Transverse colon (tissue), 4 donors: ENCODE measurements at regions not wholly inside any gene's neighbourhood (a gene's known extent, or its start where the extent isn't known, plus 50 kb on each side); places are given as distances from the start of the nearest gene placed in this dataset.

ENCODE experiments used
- DNase-seq: peaks from one replicate; pipeline ENCODE4 v3.0.0-alpha.2; 2019
- H3K27ac ChIP-seq, 4 donors: fragments of 200-600 bp; sonication (generic); 2 replicates each; pipeline ENCODE4 v1.5.1; 2016 to 2018; ENCODE audit warnings: inconsistent platforms in 4 of 4
- H3K27me3 ChIP-seq: fragments of 200-600 bp; sonication (generic); 2 replicates; pipeline ENCODE4 v1.5.1; 2017; ENCODE audit warnings: inconsistent platforms
- H3K36me3 ChIP-seq, 4 donors: fragments of 200-600 bp; sonication (generic); 2 replicates each; pipeline ENCODE4 v1.5.1; 2017 to 2019; ENCODE audit warnings: inconsistent platforms in 4 of 4
- H3K4me1 ChIP-seq, 4 donors: fragments of 200-600 bp; sonication (generic); 2 replicates each; pipeline ENCODE4 v1.5.1; 2017 to 2020; ENCODE audit warnings: inconsistent platforms in 4 of 4
- H3K4me3 ChIP-seq, 4 donors: fragments of 200-600 bp; sonication (generic); 1 replicate in 1 of 4; 2 replicates in 3 of 4; pipeline versions ENCODE4 v1.5.1 to v1.6.1; 2017 to 2019; ENCODE audit warnings: inconsistent platforms in 4 of 4
- H3K9me3 ChIP-seq, 2 donors: fragments of 200-600 bp; sonication (generic); 2 replicates each; pipeline ENCODE4 v1.5.1; 2017 to 2019; ENCODE audit warnings: inconsistent platforms in 2 of 2
- EP300 ChIP-seq: sonication (generic); formaldehyde crosslinking; IDR thresholded peaks from one replicate; pipeline ENCODE4 v1.6.1; 2017; ENCODE audit warnings: antibody characterized with exemption, low read depth
- POLR2A ChIP-seq: fragments of 450-650 bp; IDR thresholded peaks from one replicate; pipeline ENCODE4 v1.6.1; 2016; ENCODE audit warnings: antibody characterized with exemption, mild to moderate bottlenecking, moderate library complexity
- POLR2AphosphoS5 ChIP-seq, 3 donors: sonication (generic); formaldehyde crosslinking; IDR thresholded peaks; one replicate each; pipeline ENCODE4 v1.6.1; 2016; ENCODE audit warnings: antibody characterized with exemption in 3 of 3
- WGBS, 2 donors: methylation state at CpG; one replicate each; pipeline ENCODE4 v1.1.5; 2018; ENCODE audit warnings: low coverage in 1 of 2; 5-methylcytosine and 5-hydroxymethylcytosine counted together
- in situ Hi-C, 4 donors: fragments of 200-750 bp; cut with MboI; loops; one replicate each; pipeline versions ENCODE4 v1.15.0 to v1.15.1; 2017; ENCODE audit warnings: low sequenced_read_pairs in 3 of 4, low pct_ligation_motif_present in 1 of 4, low pct_unique_long_range_greater_than_20kb in 1 of 4
- intact Hi-C: fragments of 100-400 bp; cut with DNase I; formaldehyde crosslinking; loops from one replicate; pipeline ENCODE4 v1.15.1; 2023; ENCODE audit warnings: low total_unique reads
- TF ChIP-seq, protein P1 (sequence below), 5 experiments: fragments of 200-600 bp in 3 of 5; fragments of 450-650 bp in 2 of 5; sonication (generic) in 3 of 5; IDR thresholded peaks; 1 replicate in 2 of 5; 2 replicates in 3 of 5; pipeline ENCODE4 v1.5.1; 2016 to 2017; ENCODE audit warnings: antibody characterized with exemption in 5 of 5, inconsistent platforms in 3 of 5, mild to moderate bottlenecking in 2 of 5, moderate library complexity in 1 of 5

DNA sequence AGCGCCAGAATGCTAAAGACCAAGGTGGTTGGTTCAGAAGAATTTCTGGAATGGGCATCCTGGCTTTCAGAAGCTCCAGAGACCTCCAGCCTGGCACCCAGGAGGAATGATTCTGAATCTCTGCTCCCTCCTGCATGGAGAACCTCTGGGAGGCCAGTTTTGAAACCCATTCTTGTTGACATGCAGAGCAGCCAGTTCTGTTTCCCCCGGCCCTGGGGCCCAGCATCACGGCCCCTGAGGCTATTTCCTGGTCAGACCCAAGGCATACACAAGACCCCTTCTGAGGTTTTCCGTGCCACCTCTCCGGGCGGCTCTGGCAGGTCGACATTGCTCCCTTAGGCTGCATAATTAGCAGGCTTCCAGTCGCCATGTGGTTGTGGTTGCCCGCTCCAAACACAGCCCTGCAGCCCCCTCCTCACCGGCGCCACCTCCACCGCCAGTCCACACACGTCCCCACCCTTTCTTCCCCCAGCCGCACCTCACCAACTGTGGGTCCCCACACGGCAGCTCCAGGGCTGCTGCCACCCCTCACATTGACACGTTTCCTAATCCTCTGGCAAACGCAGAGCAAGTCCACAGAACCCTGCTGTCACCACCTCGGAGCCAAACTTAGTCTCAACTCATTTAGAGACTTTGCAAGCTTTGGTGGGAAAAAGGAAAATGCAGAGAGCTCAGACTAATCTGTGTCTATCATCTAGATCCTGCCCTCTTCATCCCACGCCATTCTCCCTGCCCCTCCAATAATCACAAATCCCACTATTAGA, 367.1 kb downstream of the SOX9 start:
- H3K27me3 ChIP-seq = no peaks in the 10 kb centered on the region
- no peak for DNase-seq
- TF ChIP-seq, protein P1, sequence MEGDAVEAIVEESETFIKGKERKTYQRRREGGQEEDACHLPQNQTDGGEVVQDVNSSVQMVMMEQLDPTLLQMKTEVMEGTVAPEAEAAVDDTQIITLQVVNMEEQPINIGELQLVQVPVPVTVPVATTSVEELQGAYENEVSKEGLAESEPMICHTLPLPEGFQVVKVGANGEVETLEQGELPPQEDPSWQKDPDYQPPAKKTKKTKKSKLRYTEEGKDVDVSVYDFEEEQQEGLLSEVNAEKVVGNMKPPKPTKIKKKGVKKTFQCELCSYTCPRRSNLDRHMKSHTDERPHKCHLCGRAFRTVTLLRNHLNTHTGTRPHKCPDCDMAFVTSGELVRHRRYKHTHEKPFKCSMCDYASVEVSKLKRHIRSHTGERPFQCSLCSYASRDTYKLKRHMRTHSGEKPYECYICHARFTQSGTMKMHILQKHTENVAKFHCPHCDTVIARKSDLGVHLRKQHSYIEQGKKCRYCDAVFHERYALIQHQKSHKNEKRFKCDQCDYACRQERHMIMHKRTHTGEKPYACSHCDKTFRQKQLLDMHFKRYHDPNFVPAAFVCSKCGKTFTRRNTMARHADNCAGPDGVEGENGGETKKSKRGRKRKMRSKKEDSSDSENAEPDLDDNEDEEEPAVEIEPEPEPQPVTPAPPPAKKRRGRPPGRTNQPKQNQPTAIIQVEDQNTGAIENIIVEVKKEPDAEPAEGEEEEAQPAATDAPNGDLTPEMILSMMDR (IDR thresholded peaks at IDR 0.05) = no peak
- TF ChIP-seq POLR2A (no peak), POLR2AphosphoS5 (IDR thresholded peaks at IDR 0.05) (no peak), EP300 (no peak)
- no peaks in the 10 kb centered on the region for H3K9me3 ChIP-seq
- H3K36me3 ChIP-seq = no peaks in the 10 kb centered on the region
- intact Hi-C loops = no loop called here
- 76 to 90% methylated on average over 2 to 13 of the region's 19 CpGs for WGBS, 2 donors
- H3K4me3 ChIP-seq = no peak overlapping the region
- in situ Hi-C loops = no loop called here
- H3K27ac ChIP-seq = peak overlapping the region; percentile 27 to 71 (median 52)
- peaks cover 0 to 31% (median 14%) of the 10 kb centered on the region in 4 donors for H3K4me1 ChIP-seq

DNA sequence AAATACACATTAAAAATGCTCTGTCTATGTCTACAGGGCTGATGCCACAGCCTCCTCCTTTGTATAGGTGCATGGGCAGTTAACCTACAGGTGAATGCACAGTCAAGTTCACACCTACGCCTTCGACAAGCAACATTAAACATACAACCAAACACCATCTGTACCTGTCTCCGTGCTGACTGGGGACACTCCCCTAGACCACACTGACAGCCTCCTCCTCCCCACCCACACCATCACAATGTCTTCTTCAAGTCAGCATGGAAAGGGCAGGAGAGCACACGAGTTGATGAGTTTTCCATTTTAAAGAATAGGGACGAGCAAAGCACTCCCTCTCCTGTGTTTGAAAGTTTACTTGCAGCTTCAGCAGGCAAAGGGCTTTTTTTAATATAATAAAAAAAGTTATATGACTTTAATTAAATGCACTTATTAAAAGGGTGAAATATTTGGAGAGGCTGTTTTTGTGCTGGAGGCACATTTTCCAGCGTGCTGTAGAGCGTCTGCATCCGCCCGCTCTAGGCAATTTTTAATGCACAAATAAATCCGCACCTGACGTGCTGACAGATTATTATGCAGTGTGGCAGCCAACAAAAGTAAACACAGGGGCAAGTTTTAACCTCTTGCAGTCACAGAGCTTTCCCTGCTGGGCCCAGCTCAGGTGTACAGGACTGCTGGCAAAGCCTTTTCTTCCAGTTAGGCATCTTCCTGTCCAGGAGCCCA, 367.9 kb downstream of the SOX9 start:
- DNase-seq = no peak
- Histone ChIP-seq H3K36me3 (no peaks in the 10 kb centered on the region), H3K9me3 (no peaks in the 10 kb centered on the region), H3K4me3 (peak overlapping the region in 1 of 4 donors; percentile 0), H3K27me3 (no peaks in the 10 kb centered on the region), H3K4me1 (peaks cover 0 to 31% (median 14%) of the 10 kb centered on the region in 4 donors), H3K27ac (peak overlapping the region; percentile 65 to 71 (median 68))
- TF ChIP-seq EP300 (no peak), POLR2A (no peak), POLR2AphosphoS5 (IDR thresholded peaks at IDR 0.05) (no peak)
- TF ChIP-seq, protein P1 (IDR thresholded peaks at IDR 0.05) = no peak
- in situ Hi-C loops (no loop called here), intact Hi-C loops (no loop called here)
- WGBS, 2 donors = 30 to 39% methylated on average over 10 to 11 of the region's 11 CpGs

DNA sequence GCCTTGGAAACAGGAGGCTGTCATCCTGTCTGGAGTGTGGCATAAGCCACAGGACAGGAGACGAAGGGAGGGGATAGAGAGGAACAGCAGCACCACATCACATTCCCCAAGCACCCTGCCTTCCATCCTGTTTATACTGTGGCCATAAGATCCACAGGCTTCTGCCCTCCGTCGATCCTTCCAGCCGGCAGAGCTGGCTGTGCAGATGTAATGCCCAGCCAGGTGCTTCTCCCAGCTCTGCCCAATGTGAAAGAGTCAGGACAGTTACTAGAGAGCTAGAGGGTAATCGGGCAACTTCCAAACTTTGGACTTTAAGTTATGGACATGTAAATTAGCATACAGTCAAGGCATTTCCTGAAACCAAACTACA, 368.4 kb downstream of the SOX9 start:
- TF ChIP-seq, protein P1 (IDR thresholded peaks at IDR 0.05) = no peak
- TF ChIP-seq EP300 = no peak
- TF ChIP-seq POLR2A = peak; percentile 45
- TF ChIP-seq POLR2AphosphoS5 (IDR thresholded peaks at IDR 0.05) = peak in 1 of 3 donors; percentile 67
- intact Hi-C loops (no loop called here), in situ Hi-C loops (no loop called here)
- Histone ChIP-seq H3K27ac (peak overlapping the region; percentile 65 to 71 (median 68)), H3K36me3 (no peaks in the 10 kb centered on the region), H3K4me1 (peaks cover 0 to 31% (median 14%) of the 10 kb centered on the region in 4 donors), H3K4me3 (peak overlapping the region in 1 of 4 donors; percentile 0), H3K9me3 (no peaks in the 10 kb centered on the region), H3K27me3 (no peaks in the 10 kb centered on the region)
- peak; percentile 60 for DNase-seq
- WGBS, 2 donors = 20 to 27% methylated on average over 1 to 5 of the region's 5 CpGs

DNA sequence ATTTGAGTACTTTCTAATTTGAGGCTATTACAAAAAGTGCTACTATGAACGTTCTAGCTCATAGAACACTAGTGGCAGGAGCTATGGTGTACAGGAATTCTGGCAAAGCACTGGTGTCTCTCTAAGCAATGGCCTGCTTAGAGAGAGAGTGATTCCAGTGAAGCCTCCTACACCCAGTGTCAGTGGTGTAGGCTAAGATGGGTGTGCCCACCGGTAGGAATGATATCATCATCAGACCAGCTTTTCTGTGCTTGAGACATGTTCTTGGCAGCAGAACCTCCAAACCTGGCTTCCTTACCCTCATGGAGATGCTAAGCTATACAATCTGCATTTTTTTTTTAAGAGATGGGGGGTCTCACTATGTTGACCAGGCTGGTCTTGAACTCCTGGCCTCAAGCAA, 370.3 kb downstream of the SOX9 start:
- in situ Hi-C loops = no loop called here
- peaks cover 0 to 42% (median 17%) of the 10 kb centered on the region in 4 donors for H3K4me1 ChIP-seq
- TF ChIP-seq EP300 (no peak), POLR2A (no peak), POLR2AphosphoS5 (IDR thresholded peaks at IDR 0.05) (no peak)
- H3K4me3 ChIP-seq = no peak overlapping the region
- H3K36me3 ChIP-seq = no peaks in the 10 kb centered on the region
- intact Hi-C loops = no loop called here
- no peaks in the 10 kb centered on the region for H3K9me3 ChIP-seq
- H3K27me3 ChIP-seq = no peaks in the 10 kb centered on the region
- no peak for DNase-seq
- WGBS, 2 donors = 90% methylated on average over 2 of the region's 2 CpGs; no CpG with 5 or more reads in 1 of the 2 donors
- H3K27ac ChIP-seq = no peak overlapping the region
